Thyroid gland (tissue), 4 donors: ENCODE measurements at regions not wholly inside any gene's neighbourhood (a gene's known extent, or its start where the extent isn't known, plus 50 kb on each side); places are given as distances from the start of the nearest gene placed in this dataset.

Experiments used
- POLR2A ChIP-seq, 2 donors: fragments of 450-650 bp; IDR thresholded peaks; one replicate each; pipeline ENCODE4 v1.6.1; 2017; ENCODE audit warnings: antibody characterized with exemption in 2 of 2, mild to moderate bottlenecking in 2 of 2, moderate library complexity in 1 of 2
- TF ChIP-seq, protein P1 (sequence below), 6 experiments: fragments of 200-600 bp in 3 of 6; fragments of 450-650 bp in 3 of 6; sonication (generic) in 3 of 6; IDR thresholded peaks; one replicate each; pipeline ENCODE4 v1.5.1; 2016 to 2019; ENCODE audit warnings: antibody characterized with exemption in 6 of 6, mild to moderate bottlenecking in 2 of 6, inconsistent platforms in 1 of 6, moderate library complexity in 1 of 6

- TF ChIP-seq, protein P1, sequence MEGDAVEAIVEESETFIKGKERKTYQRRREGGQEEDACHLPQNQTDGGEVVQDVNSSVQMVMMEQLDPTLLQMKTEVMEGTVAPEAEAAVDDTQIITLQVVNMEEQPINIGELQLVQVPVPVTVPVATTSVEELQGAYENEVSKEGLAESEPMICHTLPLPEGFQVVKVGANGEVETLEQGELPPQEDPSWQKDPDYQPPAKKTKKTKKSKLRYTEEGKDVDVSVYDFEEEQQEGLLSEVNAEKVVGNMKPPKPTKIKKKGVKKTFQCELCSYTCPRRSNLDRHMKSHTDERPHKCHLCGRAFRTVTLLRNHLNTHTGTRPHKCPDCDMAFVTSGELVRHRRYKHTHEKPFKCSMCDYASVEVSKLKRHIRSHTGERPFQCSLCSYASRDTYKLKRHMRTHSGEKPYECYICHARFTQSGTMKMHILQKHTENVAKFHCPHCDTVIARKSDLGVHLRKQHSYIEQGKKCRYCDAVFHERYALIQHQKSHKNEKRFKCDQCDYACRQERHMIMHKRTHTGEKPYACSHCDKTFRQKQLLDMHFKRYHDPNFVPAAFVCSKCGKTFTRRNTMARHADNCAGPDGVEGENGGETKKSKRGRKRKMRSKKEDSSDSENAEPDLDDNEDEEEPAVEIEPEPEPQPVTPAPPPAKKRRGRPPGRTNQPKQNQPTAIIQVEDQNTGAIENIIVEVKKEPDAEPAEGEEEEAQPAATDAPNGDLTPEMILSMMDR (IDR thresholded peaks at IDR 0.05): no peak
- no peak for TF ChIP-seq POLR2A (IDR thresholded peaks at IDR 0.05)
Observed at GRCh38 chr6:81304466-81304865, 448.0 kb downstream of the TENT5A start.
